T-helper 1 cell treated with Interleukin-12 subunit alpha and Interleukin-12 subunit beta and Interleukin-4 antibody, amounts not matched to agents 30 ng/mL and 1 ng/mL, for 36 hours (primary cell): ENCODE measurements at regions not wholly inside any gene's neighbourhood (a gene's known extent, or its start where the extent isn't known, plus 50 kb on each side); places are given as distances from the start of the nearest gene placed in this dataset.

ENCODE experiments used
- intact Hi-C: fragments of 100-400 bp; cut with micrococcal nuclease; formaldehyde crosslinking; loops from one replicate; pipeline ENCODE4 v1.15.1; 2024

- intact Hi-C loops: no loop called here
Measured at GRCh38 chr14:71483154-71483553, 449.1 kb upstream of the RGS6 start.

DNA sequence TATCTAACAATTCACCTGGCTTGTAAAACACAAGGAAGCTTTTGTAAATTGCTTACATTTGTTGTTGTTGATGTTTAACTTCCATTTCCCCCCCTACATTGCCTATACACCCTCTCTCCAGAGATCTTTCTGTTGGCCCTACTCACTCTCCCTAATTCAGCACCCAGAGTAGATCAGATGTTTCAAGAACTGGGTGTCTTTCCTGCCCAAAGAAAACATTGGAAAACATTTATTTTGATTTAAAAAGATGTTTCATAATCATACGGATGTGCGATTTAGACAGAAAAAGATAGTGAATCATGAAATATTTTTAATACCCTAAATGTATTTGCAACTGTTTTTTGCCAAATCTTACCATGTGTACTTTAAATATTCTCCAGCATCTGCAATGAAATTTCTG is 446.4 kb upstream of the RGS6 start:
- intact Hi-C loops: no loop called here

- intact Hi-C loops: no loop called here
Measured at GRCh38 chr14:71486279-71486678, 445.9 kb upstream of the RGS6 start.

- intact Hi-C loops: no loop called here
Measured at GRCh38 chr14:71487449-71487848, 444.8 kb upstream of the RGS6 start.

DNA sequence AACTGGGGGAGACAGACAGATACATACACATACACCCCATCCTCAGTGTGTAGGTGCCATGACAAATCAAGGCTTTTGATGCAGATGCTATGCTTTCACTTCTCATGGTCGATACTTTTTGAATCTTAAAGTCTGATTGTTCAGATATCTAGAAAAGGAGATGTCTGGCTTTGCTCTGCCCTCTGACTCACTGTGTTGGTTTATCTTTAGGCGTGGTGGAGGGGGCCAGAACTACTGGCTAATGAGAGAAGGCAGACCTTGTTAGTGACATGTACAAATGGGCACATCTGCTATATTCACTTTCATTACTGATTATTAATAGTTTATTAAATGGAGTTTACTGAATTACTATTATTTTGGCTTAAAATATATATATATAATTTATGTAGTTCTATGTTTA is 444.3 kb upstream of the RGS6 start:
- intact Hi-C loops: no loop called here

DNA sequence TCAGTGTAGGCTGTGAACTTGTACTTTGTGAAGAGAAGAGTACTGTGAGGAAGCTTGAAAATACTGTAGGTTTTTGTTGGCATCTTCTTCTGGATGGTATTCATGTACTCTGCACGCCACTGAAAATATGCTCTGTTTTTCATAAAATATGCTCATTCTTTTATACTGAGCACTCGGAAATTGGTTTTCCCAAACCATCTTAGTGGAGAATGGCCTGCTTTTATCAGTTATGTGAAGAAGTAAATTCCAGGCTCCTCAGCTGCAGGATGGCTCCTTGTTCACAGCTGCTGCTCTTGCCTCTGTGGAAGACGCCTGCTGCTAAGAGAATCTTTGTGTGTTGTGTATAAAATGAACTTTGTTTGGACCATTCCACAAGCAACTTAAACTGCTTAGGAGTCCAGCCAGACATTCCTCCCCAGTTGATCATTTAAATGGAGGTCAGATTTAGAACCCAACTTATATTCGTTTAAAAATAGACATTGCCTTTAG is 443.5 kb upstream of the RGS6 start:
- intact Hi-C loops: no loop called here

GRCh38 chr14:71489742-71490141 is 442.5 kb upstream of the RGS6 start:
- intact Hi-C loops: no loop called here

DNA sequence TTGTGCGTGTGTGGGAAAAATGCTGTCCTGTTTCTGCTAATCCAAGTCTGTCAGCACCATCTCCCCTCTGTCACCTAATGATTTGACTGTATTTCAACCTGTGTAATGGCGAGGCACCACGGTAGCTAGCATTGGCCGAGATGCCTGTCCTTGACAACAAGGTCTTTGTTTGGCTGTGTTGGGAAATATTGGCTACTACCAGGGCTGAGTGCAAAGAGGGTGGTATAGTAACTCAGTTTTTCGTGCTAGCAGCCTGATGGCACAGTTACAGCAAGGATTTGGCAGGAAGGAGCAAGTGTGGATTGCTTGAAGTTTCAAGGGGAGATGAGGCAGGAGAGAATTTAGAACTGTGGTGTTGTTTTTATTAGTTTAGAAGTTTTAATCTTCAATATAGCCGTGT is 440.3 kb upstream of the RGS6 start:
- intact Hi-C loops: no loop called here

GRCh38 chr14:71492346-71492745 is 439.9 kb upstream of the RGS6 start:
- intact Hi-C loops: no loop called here

DNA sequence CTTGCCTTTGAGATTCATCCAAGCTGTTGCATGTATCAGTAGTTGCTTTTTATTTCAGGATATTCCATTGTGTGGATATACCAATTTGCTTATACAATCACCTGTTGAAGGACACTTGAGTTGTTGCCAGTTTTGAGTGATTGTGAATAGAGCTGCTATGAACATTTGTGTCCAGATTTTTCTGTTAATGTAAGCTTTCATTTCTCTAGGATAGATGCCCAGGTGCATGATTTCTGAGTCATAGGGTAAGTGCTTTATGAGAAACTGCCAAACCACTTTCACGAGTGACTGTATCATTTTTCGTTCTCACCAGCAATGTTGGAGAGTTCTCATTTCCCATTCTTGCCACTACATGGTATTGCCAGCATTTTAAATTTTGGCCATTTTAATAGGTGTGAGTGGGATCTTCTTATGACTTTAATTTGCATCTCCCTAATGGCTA is 434.6 kb upstream of the RGS6 start:
- intact Hi-C loops: loop anchor here (1.0 to 5.0 kb wide), 2 partner anchors 58 to 175 kb away; partner anchors contain the start of gene SIPA1L1

DNA sequence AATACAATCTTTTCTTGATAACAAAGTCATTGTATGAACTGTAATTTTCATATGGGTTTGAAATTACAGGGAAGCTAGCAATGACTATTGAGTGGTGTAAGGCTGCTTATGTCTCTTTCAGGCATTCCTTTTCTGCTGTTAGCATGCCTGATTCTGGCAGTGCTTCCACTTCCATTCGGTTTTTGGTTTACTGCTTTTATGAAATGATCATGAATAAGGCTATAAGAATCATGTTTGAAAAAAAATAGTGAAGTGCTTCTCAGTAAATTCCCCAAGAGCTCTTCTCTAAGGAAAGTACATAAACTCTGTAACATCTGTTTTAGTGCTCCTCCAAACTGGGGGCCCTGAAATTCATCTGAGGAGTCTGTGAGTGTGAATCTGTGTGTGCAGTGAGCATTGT is 434.0 kb upstream of the RGS6 start:
- intact Hi-C loops: loop anchor here (5.0 kb wide), 1 partner anchor 176 kb away; the partner anchor contains the start of gene SIPA1L1

- intact Hi-C loops: loop anchor here (5.0 kb wide), 1 partner anchor 177 kb away; the partner anchor contains the start of gene SIPA1L1
Measured at GRCh38 chr14:71499018-71499417, 433.2 kb upstream of the RGS6 start.

DNA sequence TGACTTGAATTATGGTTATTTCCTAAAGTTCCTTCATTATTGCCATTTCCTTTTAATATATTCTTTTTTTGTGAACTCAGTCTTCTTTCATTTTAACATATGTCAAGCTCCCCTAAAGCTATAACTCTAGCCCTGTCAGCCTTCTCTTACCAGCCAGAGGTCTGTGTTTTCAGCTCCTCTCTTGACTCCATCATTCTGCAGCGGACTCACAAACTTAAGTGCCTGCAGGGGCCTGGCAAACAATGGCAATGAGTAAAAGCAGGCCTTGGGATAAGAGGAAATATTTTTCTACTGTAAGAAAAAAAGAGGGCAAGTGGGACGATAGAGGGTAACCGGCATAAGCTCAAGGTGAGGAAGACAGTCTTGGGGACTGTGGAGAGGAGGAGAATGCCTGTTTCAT is 424.5 kb upstream of the RGS6 start:
- intact Hi-C loops: no loop called here

DNA sequence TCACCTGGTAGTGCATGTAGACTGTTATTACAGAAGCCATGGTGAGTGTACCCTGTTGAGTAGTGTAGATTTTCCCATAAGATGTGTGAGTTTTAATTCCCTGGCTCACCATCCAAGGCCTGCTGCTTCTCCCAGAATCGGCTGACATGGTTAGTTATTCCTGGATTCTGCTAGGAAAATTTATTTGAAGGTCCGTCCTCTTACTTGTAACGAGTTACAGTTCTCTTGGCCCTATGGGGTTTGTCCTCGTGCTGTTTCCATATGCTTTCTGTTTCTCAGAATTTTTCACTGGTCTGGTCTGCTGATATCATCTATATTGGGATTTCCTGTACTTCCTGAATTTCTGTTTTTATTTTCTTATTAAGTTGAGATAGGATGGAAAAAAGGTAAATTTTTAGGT is 423.3 kb upstream of the RGS6 start:
- intact Hi-C loops: no loop called here

GRCh38 chr14:71511152-71511551 is 421.1 kb upstream of the RGS6 start:
- intact Hi-C loops: no loop called here

- intact Hi-C loops: no loop called here
Measured at GRCh38 chr14:71514941-71515919, 417.0 kb upstream of the RGS6 start.

- intact Hi-C loops: no loop called here
Measured at GRCh38 chr14:71521238-71522135, 410.7 kb upstream of the RGS6 start.

GRCh38 chr14:71523630-71524319 is 408.5 kb upstream of the RGS6 start:
- intact Hi-C loops: no loop called here

DNA sequence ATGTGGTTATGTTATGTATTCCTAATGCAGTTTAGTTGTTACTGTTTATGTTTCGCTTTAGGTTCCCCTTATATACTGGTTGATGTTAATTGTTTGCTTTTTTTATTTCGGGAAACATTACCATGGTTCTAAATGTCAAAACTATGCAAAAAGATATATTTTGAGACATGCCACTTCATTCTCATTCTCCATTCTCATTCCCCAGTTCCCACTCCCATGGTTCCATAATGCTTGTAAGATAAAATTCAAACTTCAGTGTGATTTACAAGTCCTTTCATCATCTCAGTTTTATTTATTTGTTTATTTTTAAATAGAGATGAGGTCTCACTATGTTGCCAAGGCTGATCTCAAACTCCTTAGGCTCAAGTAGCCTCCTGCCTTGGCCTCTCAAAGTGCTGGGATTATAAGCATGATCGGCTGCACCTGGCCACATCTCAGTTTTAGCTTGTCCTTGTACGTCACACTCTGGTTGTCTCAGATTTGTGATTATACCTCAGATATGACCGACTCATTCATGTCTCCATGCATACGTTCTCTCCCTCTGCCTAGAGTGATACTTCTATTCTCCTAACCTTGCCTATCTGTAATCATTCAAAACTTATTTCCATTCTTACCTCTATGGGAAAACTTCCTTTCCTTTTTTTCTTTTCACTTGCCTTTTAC is 407.8 kb upstream of the RGS6 start:
- intact Hi-C loops: no loop called here

GRCh38 chr14:71525663-71526221 is 406.5 kb upstream of the RGS6 start:
- intact Hi-C loops: no loop called here
